ENCODE measurements at regions not wholly inside any gene's neighbourhood (a gene's known extent, or its start where the extent isn't known, plus 50 kb on each side); places are given as distances from the start of the nearest gene placed in this dataset.

DNA sequence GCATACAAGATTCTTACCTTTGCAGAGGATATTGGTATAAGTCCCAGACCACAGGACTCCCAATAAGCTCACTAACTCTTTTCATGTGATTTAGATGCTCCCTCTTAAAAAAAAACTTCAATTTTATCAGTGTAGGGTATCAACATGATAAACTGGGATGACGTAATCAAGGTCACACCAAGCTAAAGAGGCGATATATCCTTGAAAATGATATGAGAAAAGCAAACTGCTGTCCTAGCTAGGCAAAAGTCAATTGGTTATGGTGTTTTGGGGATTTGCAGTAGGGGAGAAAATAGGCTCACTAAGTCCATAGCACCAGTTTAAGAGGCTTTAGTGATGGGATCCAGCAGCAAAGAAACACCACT, 354.4 kb downstream of the DIRAS2 start (continued):
- no peak for TF ChIP-seq HSF1 (IDR thresholded peaks at IDR 0.05; ENCODE audit: low read depth, low read length)
- TF ChIP-seq HDGF (IDR thresholded peaks at IDR 0.05): no peak
- no peak for TF ChIP-seq MTA3 (IDR thresholded peaks at IDR 0.05; ENCODE audit: borderline replicate concordance, low read length)
- no peak for TF ChIP-seq CHD4 (IDR thresholded peaks at IDR 0.05)
- TF ChIP-seq, protein P1, sequence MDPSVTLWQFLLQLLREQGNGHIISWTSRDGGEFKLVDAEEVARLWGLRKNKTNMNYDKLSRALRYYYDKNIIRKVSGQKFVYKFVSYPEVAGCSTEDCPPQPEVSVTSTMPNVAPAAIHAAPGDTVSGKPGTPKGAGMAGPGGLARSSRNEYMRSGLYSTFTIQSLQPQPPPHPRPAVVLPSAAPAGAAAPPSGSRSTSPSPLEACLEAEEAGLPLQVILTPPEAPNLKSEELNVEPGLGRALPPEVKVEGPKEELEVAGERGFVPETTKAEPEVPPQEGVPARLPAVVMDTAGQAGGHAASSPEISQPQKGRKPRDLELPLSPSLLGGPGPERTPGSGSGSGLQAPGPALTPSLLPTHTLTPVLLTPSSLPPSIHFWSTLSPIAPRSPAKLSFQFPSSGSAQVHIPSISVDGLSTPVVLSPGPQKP (IDR thresholded peaks at IDR 0.05; ENCODE audit: low read depth, low read length): no peak
- TF ChIP-seq EP300 (IDR thresholded peaks at IDR 0.05; ENCODE audit: borderline replicate concordance in 1 of 2, control insufficient read depth in 1 of 2, low read depth in 2 of 2, low read length in 2 of 2): no peak
- TF ChIP-seq, protein P2, sequence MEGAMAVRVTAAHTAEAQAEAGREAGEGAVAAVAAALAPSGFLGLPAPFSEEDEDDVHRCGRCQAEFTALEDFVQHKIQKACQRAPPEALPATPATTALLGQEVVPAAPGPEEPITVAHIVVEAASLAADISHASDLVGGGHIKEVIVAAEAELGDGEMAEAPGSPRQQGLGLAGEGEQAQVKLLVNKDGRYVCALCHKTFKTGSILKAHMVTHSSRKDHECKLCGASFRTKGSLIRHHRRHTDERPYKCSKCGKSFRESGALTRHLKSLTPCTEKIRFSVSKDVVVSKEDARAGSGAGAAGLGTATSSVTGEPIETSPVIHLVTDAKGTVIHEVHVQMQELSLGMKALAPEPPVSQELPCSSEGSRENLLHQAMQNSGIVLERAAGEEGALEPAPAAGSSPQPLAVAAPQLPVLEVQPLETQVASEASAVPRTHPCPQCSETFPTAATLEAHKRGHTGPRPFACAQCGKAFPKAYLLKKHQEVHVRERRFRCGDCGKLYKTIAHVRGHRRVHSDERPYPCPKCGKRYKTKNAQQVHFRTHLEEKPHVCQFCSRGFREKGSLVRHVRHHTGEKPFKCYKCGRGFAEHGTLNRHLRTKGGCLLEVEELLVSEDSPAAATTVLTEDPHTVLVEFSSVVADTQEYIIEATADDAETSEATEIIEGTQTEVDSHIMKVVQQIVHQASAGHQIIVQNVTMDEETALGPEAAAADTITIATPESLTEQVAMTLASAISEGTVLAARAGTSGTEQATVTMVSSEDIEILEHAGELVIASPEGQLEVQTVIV (IDR thresholded peaks at IDR 0.05; ENCODE audit: borderline replicate concordance, partially characterized antibody): no peak
- no peak for TF ChIP-seq DPF2 (IDR thresholded peaks at IDR 0.05)
